Peyer's patch (tissue), 4 donors: ENCODE measurements at regions not wholly inside any gene's neighbourhood (a gene's known extent, or its start where the extent isn't known, plus 50 kb on each side); places are given as distances from the start of the nearest gene placed in this dataset.

Experiments
- DNase-seq, 3 donors: peaks; one replicate each; pipeline ENCODE4 v3.0.0-alpha.2; 2017 to 2019
- H3K27ac ChIP-seq, 4 donors: fragments of 200-600 bp; sonication (generic); one replicate each; pipeline ENCODE4 v1.5.1; 2016 to 2019
- H3K27me3 ChIP-seq, 2 donors: fragments of 200-600 bp; sonication (generic); one replicate each; pipeline ENCODE4 v1.5.1; 2019
- H3K36me3 ChIP-seq, 3 donors: fragments of 200-600 bp; sonication (generic); one replicate each; pipeline ENCODE4 v1.5.1; 2016 to 2019
- H3K4me1 ChIP-seq, 4 donors: fragments of 200-600 bp; sonication (generic); one replicate each; pipeline ENCODE4 v1.5.1; 2016 to 2019
- H3K4me3 ChIP-seq, 4 donors: fragments of 200-600 bp; sonication (generic); 1 replicate in 3 of 4; 2 replicates in 1 of 4; pipeline ENCODE4 v1.5.1; 2016 to 2019; ENCODE audit warnings: mild to moderate bottlenecking in 1 of 4
- H3K9me3 ChIP-seq, 4 donors: fragments of 200-600 bp; sonication (generic); one replicate each; pipeline ENCODE4 v1.5.1; 2016 to 2019; ENCODE audit warnings: mild to moderate bottlenecking in 1 of 4
- CTCF ChIP-seq, 6 experiments: fragments of 450-650 bp in 4 of 6; fragments of 200-600 bp in 2 of 6; sonication (generic) in 1 of 6; IDR thresholded peaks; one replicate each; pipeline ENCODE4 v1.5.1; 2017 to 2019; ENCODE audit warnings: antibody characterized with exemption in 6 of 6, mild to moderate bottlenecking in 3 of 6, moderate library complexity in 1 of 6
- POLR2A ChIP-seq, 2 donors: fragments of 450-650 bp; IDR thresholded peaks; one replicate each; pipeline ENCODE4 v1.5.1; 2017; ENCODE audit warnings: antibody characterized with exemption in 2 of 2, mild to moderate bottlenecking in 2 of 2, moderate library complexity in 2 of 2

GRCh38 chr15:77695548-77695947 is 62.8 kb upstream of the LINGO1 start:
- TF ChIP-seq CTCF (IDR thresholded peaks at IDR 0.05) (no peak), POLR2A (IDR thresholded peaks at IDR 0.05) (no peak)
- Histone ChIP-seq H3K36me3 (no peaks in the 10 kb centered on the region), H3K4me3 (no peak overlapping the region)

GRCh38 chr15:77693576-77693975 is 60.9 kb upstream of the LINGO1 start:
- no peaks in the 10 kb centered on the region for H3K27me3 ChIP-seq
- no peak overlapping the region for H3K27ac ChIP-seq
- no peaks in the 10 kb centered on the region for H3K36me3 ChIP-seq
- no peak overlapping the region for H3K4me3 ChIP-seq
- DNase-seq = no peak
- H3K9me3 ChIP-seq = no peaks in the 10 kb centered on the region
- H3K4me1 ChIP-seq = no peaks in the 10 kb centered on the region
- no peak for TF ChIP-seq CTCF (IDR thresholded peaks at IDR 0.05)
- TF ChIP-seq POLR2A (IDR thresholded peaks at IDR 0.05) = no peak

More at GRCh38 chr15:77695548-77695947, 62.8 kb upstream of the LINGO1 start:
- no peak overlapping the region for H3K27ac ChIP-seq
- DNase-seq = no peak
- no peaks in the 10 kb centered on the region for H3K4me1 ChIP-seq
- H3K9me3 ChIP-seq = no peaks in the 10 kb centered on the region
- H3K27me3 ChIP-seq = no peaks in the 10 kb centered on the region

GRCh38 chr15:77692614-77693013 is 59.9 kb upstream of the LINGO1 start:
- Histone ChIP-seq H3K9me3 (no peaks in the 10 kb centered on the region), H3K36me3 (no peaks in the 10 kb centered on the region), H3K27ac (no peak overlapping the region), H3K27me3 (no peaks in the 10 kb centered on the region), H3K4me1 (no peaks in the 10 kb centered on the region), H3K4me3 (no peak overlapping the region)
- DNase-seq = no peak
- TF ChIP-seq CTCF (IDR thresholded peaks at IDR 0.05) = no peak
- TF ChIP-seq POLR2A (IDR thresholded peaks at IDR 0.05) = no peak

- Histone ChIP-seq H3K9me3 (no peaks in the 10 kb centered on the region), H3K4me3 (no peak overlapping the region), H3K4me1 (no peaks in the 10 kb centered on the region), H3K27ac (no peak overlapping the region), H3K27me3 (no peaks in the 10 kb centered on the region), H3K36me3 (no peaks in the 10 kb centered on the region)
- no peak for DNase-seq
- TF ChIP-seq POLR2A (IDR thresholded peaks at IDR 0.05) = no peak
- no peak for TF ChIP-seq CTCF (IDR thresholded peaks at IDR 0.05)
These were observed 58.9 kb upstream of the LINGO1 start for GRCh38 chr15:77691607-77692006.

GRCh38 chr15:77689821-77690220 is 57.1 kb upstream of the LINGO1 start:
- no peaks in the 10 kb centered on the region for H3K9me3 ChIP-seq
- no peak overlapping the region for H3K27ac ChIP-seq
- H3K36me3 ChIP-seq = no peaks in the 10 kb centered on the region
- H3K4me3 ChIP-seq = no peak overlapping the region
- no peak for DNase-seq
- TF ChIP-seq POLR2A (IDR thresholded peaks at IDR 0.05) (no peak), CTCF (IDR thresholded peaks at IDR 0.05) (no peak)
- no peaks in the 10 kb centered on the region for H3K27me3 ChIP-seq
- no peaks in the 10 kb centered on the region for H3K4me1 ChIP-seq

GRCh38 chr15:77688693-77689092 is 56.0 kb upstream of the LINGO1 start:
- H3K9me3 ChIP-seq = no peaks in the 10 kb centered on the region
- no peaks in the 10 kb centered on the region for H3K36me3 ChIP-seq
- H3K4me1 ChIP-seq = no peaks in the 10 kb centered on the region
- no peaks in the 10 kb centered on the region for H3K27me3 ChIP-seq
- no peak overlapping the region for H3K4me3 ChIP-seq
- no peak for TF ChIP-seq POLR2A (IDR thresholded peaks at IDR 0.05)
- TF ChIP-seq CTCF (IDR thresholded peaks at IDR 0.05) = no peak
- DNase-seq = no peak
- H3K27ac ChIP-seq = no peak overlapping the region
